ENCODE measurements at regions not wholly inside any gene's neighbourhood (a gene's known extent, or its start where the extent isn't known, plus 50 kb on each side); places are given as distances from the start of the nearest gene placed in this dataset.
A peak's percentile ranks its signal among the peaks of the same experiment; 100 is the strongest.

- DNase-seq (ENCODE audit: extremely low read depth, insufficient read length), result no peak
- no peak for TF ChIP-seq CTCF (IDR thresholded peaks at IDR 0.05; ENCODE audit: insufficient read depth, low read length, poor library complexity, severe bottlenecking)
- H3K36me3 ChIP-seq (ENCODE audit: control insufficient read depth, insufficient read depth, low read length), result no peaks in the 10 kb centered on the region
- no peak overlapping the region for H3K4me3 ChIP-seq (replicated peaks; ENCODE audit: low read depth, low read length)
- no peaks in the 10 kb centered on the region for H3K27me3 ChIP-seq (replicated peaks; ENCODE audit: control insufficient read depth, insufficient read depth, low read length)
Measured at GRCh38 chr5:158549311-158549710, 550.4 kb downstream of the EBF1 start.

GRCh38 chr5:158546748-158547147 is 553.0 kb downstream of the EBF1 start:
- TF ChIP-seq CTCF (IDR thresholded peaks at IDR 0.05; ENCODE audit: insufficient read depth, low read length, poor library complexity, severe bottlenecking), result no peak
- Histone ChIP-seq H3K36me3 (ENCODE audit: control insufficient read depth, insufficient read depth, low read length) (no peaks in the 10 kb centered on the region), H3K27me3 (replicated peaks; ENCODE audit: control insufficient read depth, insufficient read depth, low read length) (no peaks in the 10 kb centered on the region), H3K4me3 (replicated peaks; ENCODE audit: low read depth, low read length) (no peak overlapping the region)
- no peak for DNase-seq (ENCODE audit: extremely low read depth, insufficient read length)

GRCh38 chr5:158545949-158546530 is 553.7 kb downstream of the EBF1 start:
- H3K4me3 ChIP-seq (replicated peaks; ENCODE audit: low read depth, low read length), result no peak overlapping the region
- H3K27me3 ChIP-seq (replicated peaks; ENCODE audit: control insufficient read depth, insufficient read depth, low read length), result no peaks in the 10 kb centered on the region
- no peak for TF ChIP-seq CTCF (IDR thresholded peaks at IDR 0.05; ENCODE audit: insufficient read depth, low read length, poor library complexity, severe bottlenecking)
- H3K36me3 ChIP-seq (ENCODE audit: control insufficient read depth, insufficient read depth, low read length), result no peaks in the 10 kb centered on the region
- no peak for DNase-seq (ENCODE audit: extremely low read depth, insufficient read length)

GRCh38 chr5:158544388-158545339 is 555.1 kb downstream of the EBF1 start:
- no peaks in the 10 kb centered on the region for H3K27me3 ChIP-seq (replicated peaks; ENCODE audit: control insufficient read depth, insufficient read depth, low read length)
- no peak overlapping the region for H3K4me3 ChIP-seq (replicated peaks; ENCODE audit: low read depth, low read length)
- no peak for DNase-seq (ENCODE audit: extremely low read depth, insufficient read length)
- H3K36me3 ChIP-seq (ENCODE audit: control insufficient read depth, insufficient read depth, low read length), result no peaks in the 10 kb centered on the region
- no peak for TF ChIP-seq CTCF (IDR thresholded peaks at IDR 0.05; ENCODE audit: insufficient read depth, low read length, poor library complexity, severe bottlenecking)

- DNase-seq (ENCODE audit: extremely low read depth, insufficient read length), result peak; percentile 30
- no peak for TF ChIP-seq CTCF (IDR thresholded peaks at IDR 0.05; ENCODE audit: insufficient read depth, low read length, poor library complexity, severe bottlenecking)
- H3K4me3 ChIP-seq (replicated peaks; ENCODE audit: low read depth, low read length), result no peak overlapping the region
- H3K27me3 ChIP-seq (replicated peaks; ENCODE audit: control insufficient read depth, insufficient read depth, low read length), result no peaks in the 10 kb centered on the region
- H3K36me3 ChIP-seq (ENCODE audit: control insufficient read depth, insufficient read depth, low read length), result no peaks in the 10 kb centered on the region
Measured at GRCh38 chr5:158543539-158544387, 556.0 kb downstream of the EBF1 start.

Measured in GM06990 (cell line).